Urinary bladder (tissue), 3 donors: ENCODE measurements at regions not wholly inside any gene's neighbourhood (a gene's known extent, or its start where the extent isn't known, plus 50 kb on each side); places are given as distances from the start of the nearest gene placed in this dataset.

Experiments used
- DNase-seq: peaks from one replicate; pipeline ENCODE4 v3.0.0-alpha.2; 2015; ENCODE audit errors: extremely low spot score
- H3K27ac ChIP-seq: one replicate; pipeline ENCODE4 v1.5.1; 2013; ENCODE audit warnings: low read depth, mild to moderate bottlenecking, moderate library complexity
- H3K36me3 ChIP-seq: one replicate; pipeline ENCODE4 v1.6.1; 2013; ENCODE audit warnings: mild to moderate bottlenecking, moderate library complexity; ENCODE audit not compliant: insufficient read depth
- H3K4me1 ChIP-seq: one replicate; pipeline ENCODE4 v1.6.1; 2013; ENCODE audit warnings: mild to moderate bottlenecking, moderate library complexity; ENCODE audit not compliant: insufficient read depth
- H3K4me3 ChIP-seq: one replicate; pipeline ENCODE4 v1.5.1; 2013; ENCODE audit warnings: low read depth, low read length
- WGBS: extraction: QIAGEN DNeasy Blood & Tissue Kit; methylation state at CpG from one replicate; pipeline ENCODE4 v1.1.7; 2013; 5-methylcytosine and 5-hydroxymethylcytosine counted together
- donor health status: healthy with polysubstance abuse.
- donor health status: healthy.

DNA sequence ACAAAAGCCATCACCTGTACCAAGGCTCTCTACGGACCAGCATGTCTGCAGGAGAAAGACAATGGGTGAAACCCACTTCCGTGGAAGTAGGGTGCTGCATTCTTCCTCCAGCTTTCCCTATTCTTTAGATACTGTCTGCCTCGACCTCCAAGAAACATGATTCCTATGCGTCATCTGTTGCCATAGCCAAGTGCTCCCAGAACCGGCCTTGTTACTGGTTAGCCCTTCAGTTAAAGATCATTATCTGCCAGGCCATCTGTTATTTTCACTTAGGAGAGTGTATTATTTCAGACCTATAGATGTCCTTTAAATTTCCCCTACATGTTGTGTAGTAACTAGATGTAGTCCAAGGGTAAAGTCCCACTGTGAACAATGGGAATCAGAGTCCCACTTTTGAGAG is 89.0 kb upstream of the KIAA1217 start:
- 84% methylated on average over 5 of the region's 5 CpGs for WGBS
- Histone ChIP-seq H3K36me3 (no peaks in the 10 kb centered on the region), H3K4me3 (no peak overlapping the region), H3K27ac (no peak overlapping the region), H3K4me1 (no peaks in the 10 kb centered on the region)
- no peak for DNase-seq

DNA sequence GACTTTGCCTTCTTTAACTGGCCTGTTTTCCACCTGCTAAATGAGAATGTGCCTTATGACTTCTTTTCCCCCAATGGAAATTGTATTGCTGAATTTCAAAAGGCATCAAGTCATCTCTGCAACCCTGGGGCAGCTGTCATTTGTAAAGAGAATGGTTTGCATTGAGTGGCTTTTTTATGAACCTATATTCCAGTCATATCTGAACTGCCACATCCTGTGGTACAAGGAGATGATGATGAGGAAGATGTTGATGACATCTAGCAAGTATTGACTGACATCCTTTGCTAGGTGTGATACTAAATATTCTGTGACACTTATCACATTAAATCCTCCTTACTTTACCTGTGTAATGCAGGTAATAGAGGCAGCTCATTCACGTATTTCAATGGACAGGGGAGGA is 88.3 kb upstream of the KIAA1217 start:
- 93% methylated on average over 1 of the region's 1 CpG for WGBS
- no peaks in the 10 kb centered on the region for H3K4me1 ChIP-seq

DNA sequence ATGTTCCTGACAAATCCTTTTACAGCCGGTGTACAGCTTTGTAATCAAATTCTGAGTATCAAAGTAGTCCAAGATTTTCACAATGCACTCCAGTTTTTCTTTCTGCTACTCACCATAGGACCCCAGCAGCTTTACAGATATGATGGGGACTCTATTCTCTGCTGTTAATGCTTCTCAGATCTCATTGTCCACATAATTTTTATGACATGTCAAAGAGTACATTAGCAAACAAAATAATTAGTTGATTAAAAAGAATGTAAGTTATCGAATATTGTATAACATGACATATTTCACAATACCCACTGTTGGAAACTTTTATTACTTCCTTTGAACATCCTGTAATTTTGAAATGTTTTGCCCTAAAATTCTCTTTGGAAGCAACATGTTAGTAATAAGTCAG is 81.4 kb upstream of the KIAA1217 start:
- WGBS: 37% methylated on average over 2 of the region's 2 CpGs

More for the DNA sequence above, 88.3 kb upstream of the KIAA1217 start:
- Histone ChIP-seq H3K4me3 (no peak overlapping the region), H3K36me3 (no peaks in the 10 kb centered on the region), H3K27ac (no peak overlapping the region)
- no peak for DNase-seq

DNA sequence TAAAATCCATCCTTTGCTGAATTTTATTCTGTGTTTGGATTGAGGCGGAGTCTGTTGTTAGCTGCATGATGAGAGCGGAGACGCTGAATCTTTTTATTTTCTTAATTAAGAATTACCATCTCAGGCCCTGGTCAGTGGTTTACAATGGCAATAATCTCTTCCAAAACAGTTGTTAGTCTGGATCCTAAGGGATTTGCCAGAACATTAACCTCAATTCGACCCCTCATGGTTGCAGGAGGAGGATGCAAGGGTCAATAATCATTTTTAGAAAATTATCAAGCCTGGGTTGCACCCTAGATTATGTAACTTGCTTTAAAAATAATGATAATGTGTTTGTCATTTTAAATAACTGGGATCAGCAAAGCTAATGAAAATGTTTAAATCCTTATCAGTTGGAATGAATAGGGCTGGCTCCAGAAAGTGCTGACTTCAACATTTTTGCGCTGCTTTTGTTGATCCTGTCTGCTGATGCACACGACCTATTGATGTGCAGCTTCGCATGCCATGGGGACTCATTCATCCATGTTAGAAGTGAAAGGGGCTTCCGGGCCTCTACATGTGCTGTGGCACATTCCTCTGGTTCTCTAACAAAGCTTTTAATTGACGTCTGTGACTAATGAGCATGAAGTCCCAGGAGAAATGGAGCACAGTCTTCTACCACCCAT is 80.7 kb upstream of the KIAA1217 start:
- Histone ChIP-seq H3K36me3 (no peaks in the 10 kb centered on the region), H3K4me1 (no peaks in the 10 kb centered on the region), H3K4me3 (no peak overlapping the region), H3K27ac (no peak overlapping the region)
- 41% methylated on average over 9 of the region's 9 CpGs for WGBS
- no peak for DNase-seq

More for the DNA sequence above, 81.4 kb upstream of the KIAA1217 start:
- no peaks in the 10 kb centered on the region for H3K36me3 ChIP-seq
- H3K4me1 ChIP-seq: no peaks in the 10 kb centered on the region
- no peak overlapping the region for H3K27ac ChIP-seq
- no peak overlapping the region for H3K4me3 ChIP-seq
- no peak for DNase-seq

DNA sequence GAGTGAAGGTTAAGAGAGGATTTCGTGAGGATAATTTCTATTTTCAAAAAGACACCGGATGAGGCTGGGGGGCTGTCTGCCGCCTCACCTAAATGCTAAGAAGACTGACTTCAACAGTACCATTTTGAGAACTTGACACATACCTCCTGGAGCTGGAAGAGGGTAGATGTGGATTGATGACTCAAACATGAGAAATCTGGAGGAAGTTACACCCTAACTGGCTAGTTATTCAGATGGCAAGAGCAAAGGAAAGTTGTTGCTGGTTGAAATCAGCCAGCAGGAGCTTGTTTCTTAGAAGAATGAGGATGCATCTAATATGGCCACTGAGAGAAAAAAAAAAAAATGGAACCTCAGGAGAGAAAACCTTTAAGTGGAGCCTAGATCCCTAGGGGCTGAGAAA is 76.2 kb upstream of the KIAA1217 start:
- no peak overlapping the region for H3K27ac ChIP-seq
- H3K36me3 ChIP-seq: no peaks in the 10 kb centered on the region
- 91% methylated on average over 3 of the region's 3 CpGs for WGBS
- H3K4me3 ChIP-seq: no peak overlapping the region
- H3K4me1 ChIP-seq: no peaks in the 10 kb centered on the region
- DNase-seq: no peak

DNA sequence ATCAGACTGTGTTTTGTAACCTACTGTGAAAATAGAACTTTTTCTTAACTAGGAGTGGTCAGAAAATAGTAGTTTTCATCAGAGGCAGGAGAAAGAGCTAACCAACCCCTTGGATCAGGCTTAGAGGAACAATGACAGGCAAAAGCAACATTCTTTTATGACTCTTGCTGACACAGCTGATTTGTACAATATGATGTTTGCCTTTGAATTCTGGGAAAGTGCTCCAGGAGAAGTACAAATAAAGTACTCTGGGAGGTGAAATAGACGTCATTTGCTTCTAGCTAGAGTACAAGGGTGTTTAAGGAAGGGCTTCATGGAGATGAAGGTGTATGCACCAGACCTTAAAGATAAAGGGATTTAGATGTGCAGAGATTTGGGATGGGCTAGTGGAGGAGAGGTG is 75.1 kb upstream of the KIAA1217 start:
- 27% methylated on average over 1 of the region's 1 CpG for WGBS
- Histone ChIP-seq H3K27ac (peak overlapping the region; percentile 5), H3K36me3 (no peaks in the 10 kb centered on the region), H3K4me1 (no peaks in the 10 kb centered on the region), H3K4me3 (no peak overlapping the region)
- no peak for DNase-seq

DNA sequence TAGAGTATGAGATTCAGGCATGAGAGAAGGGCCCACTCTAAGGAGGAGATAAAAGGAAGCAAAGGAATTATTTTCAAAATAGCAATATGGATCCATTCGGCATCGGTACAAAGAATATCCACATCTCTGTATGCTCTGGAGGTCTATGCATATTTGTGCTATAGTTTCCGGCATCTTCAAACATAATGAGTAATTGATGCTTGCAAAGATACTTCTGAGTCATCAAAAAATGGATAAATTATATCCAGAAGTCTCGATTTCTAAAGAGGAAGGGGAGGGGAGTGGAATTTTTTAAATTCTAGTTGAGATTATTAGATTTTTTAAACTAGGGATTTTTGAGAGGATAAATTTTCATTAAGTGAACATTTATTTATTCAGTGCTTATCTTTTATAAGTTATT is 72.9 kb upstream of the KIAA1217 start:
- no peaks in the 10 kb centered on the region for H3K36me3 ChIP-seq
- no peak for DNase-seq
- H3K4me1 ChIP-seq: no peaks in the 10 kb centered on the region
- H3K4me3 ChIP-seq: no peak overlapping the region
- no peak overlapping the region for H3K27ac ChIP-seq
- WGBS: 56% methylated on average over 4 of the region's 4 CpGs

DNA sequence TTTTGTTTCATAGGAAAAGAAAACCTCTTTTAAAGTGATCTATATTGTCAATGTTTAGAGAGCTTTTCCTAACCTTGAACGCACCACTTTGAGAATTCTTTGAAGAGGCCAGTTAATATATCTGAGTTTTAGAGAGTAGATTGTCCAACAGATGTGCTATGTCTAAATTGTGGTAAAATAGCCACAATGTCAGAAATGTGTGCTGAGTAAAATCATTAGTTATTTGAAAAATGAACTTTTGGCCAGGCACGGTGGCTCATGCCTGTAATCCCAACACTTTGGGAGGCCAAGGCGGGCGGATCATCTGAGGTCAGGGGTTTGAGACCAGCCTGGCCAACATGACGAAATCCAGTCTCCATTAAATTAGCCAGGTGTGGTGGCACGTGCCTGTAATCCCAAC is 61.6 kb upstream of the KIAA1217 start:
- Histone ChIP-seq H3K4me3 (no peak overlapping the region), H3K27ac (no peak overlapping the region), H3K4me1 (no peaks in the 10 kb centered on the region), H3K36me3 (no peaks in the 10 kb centered on the region)
- no peak for DNase-seq
- WGBS: 71% methylated on average over 6 of the region's 6 CpGs

DNA sequence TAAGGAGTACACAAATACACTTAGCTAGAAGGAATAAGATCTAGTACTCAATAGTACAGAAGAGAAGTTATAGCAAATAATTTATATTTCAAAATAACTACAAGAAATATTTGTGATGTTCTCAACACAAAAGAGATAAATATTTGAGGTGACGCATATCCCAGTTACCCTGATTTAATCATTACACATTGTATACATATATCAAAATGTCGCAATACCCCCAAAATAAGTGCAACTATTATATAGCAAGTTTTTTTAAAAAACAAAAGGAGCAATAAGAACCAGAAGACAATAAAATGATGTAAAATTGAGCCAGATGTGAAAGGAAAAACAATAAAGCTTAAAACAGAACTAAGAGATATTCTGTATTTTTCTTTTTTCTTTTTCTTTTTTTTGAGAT is 59.3 kb upstream of the KIAA1217 start:
- Histone ChIP-seq H3K4me3 (no peak overlapping the region), H3K36me3 (no peaks in the 10 kb centered on the region), H3K4me1 (no peaks in the 10 kb centered on the region), H3K27ac (no peak overlapping the region)
- DNase-seq: no peak
- WGBS: 96% methylated on average over 2 of the region's 2 CpGs

DNA sequence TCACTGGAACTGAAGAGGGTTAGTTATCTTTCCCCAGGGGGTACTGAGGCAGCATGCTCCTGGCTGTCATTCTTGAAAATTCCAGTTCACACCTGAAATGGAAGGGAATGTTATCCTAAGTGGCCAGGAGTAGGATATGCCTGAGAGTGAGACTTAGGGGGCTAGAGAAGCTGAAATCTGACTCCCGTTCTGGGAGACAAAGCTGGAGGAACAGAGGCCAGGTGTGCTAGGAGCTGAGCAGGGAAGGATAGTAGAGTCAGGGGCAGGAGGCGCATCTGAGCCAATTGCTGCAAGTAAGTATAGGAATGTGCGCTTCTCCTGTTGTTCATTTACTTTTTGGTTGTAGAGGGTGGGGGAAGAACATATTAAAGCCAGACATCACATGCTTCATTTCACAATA is 58.1 kb upstream of the KIAA1217 start:
- no peak overlapping the region for H3K4me3 ChIP-seq
- H3K4me1 ChIP-seq: no peaks in the 10 kb centered on the region
- no peaks in the 10 kb centered on the region for H3K36me3 ChIP-seq
- DNase-seq: no peak
- WGBS: 91% methylated on average over 3 of the region's 3 CpGs
- H3K27ac ChIP-seq: no peak overlapping the region

DNA sequence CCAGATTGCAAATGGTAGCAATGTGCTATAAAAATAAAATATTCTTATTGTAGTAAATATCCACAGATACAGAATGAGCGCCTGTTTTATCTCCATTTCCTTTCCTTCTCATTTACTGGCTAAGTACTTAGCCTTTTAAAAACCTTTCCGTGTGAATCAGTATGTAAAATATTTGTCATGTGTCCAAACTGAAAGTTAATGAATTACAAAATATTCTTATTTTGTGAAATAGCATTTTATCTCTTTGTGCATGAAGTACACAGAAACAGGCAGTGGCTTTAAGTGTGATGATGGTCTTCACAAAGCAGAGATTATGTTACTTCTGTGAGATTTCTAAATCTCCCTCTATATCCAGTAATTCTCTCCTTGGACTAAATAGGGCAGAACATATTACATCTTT is 56.7 kb upstream of the KIAA1217 start:
- H3K36me3 ChIP-seq: no peaks in the 10 kb centered on the region
- H3K27ac ChIP-seq: no peak overlapping the region
- no peak for DNase-seq
- 37% methylated on average over 2 of the region's 2 CpGs for WGBS
- H3K4me3 ChIP-seq: no peak overlapping the region
- no peaks in the 10 kb centered on the region for H3K4me1 ChIP-seq

DNA sequence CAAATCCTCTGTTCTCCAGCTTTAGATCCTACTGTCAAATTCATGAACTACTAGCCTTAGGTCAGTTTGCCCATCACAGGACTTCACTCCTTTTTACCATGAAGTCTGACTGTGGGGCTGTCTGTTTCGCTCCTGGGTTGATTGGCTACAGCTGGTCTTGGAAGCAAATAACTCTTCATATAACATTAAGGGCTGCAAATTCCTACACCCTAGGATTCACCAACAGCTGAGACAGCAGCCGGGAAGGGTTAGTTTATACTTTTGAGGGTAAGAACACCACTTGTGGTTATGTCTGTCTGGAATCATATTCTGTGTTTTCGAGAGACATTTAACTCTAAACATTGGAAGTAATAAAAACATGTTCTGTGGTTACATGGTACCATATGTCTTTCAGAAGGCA is 55.9 kb upstream of the KIAA1217 start:
- Histone ChIP-seq H3K36me3 (no peaks in the 10 kb centered on the region), H3K4me3 (no peak overlapping the region), H3K27ac (no peak overlapping the region), H3K4me1 (no peaks in the 10 kb centered on the region)
- 42% methylated on average over 3 of the region's 3 CpGs for WGBS
- DNase-seq: no peak

DNA sequence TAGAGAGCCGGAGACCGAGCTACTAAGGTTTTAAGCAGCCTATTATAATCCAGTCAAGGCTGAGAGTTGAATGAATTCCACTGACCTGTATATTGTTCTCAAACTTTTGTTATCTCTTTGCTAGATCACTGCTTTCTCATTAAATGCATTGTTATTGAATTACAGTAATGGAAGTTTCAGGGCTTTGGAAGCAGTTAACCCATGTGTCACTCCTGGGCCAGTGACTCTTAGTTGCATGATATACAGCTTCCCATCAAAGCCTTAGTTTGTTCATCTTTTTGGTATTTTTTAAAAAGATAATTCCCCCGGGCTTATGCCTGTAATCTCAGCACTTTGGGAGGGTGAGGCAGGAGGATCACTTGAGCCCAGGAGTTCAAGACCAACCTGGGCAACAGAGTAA is 55.4 kb upstream of the KIAA1217 start:
- no peaks in the 10 kb centered on the region for H3K36me3 ChIP-seq
- WGBS: 31% methylated on average over 3 of the region's 3 CpGs
- no peaks in the 10 kb centered on the region for H3K4me1 ChIP-seq
- no peak overlapping the region for H3K27ac ChIP-seq
- DNase-seq: no peak
- H3K4me3 ChIP-seq: no peak overlapping the region

DNA sequence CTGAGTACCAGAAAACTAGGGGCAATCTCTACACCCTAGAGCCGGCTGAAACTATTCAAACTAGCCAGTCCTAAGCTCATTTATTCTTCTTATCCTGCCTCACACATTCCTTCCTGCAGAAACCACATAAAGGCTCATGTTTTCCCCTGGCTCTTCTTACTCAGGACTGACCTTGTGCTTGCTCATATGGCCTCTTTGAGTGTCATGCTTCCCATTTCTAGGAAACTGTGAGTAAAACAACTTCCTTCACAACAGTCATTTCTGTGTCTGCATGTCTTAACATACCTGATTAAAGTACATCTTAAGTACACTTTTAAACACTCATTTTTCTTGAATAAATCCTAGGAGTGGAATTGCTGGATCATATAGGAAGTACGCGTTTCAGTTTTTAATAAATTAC is 52.3 kb upstream of the KIAA1217 start:
- Histone ChIP-seq H3K27ac (no peak overlapping the region), H3K4me3 (no peak overlapping the region), H3K4me1 (no peaks in the 10 kb centered on the region), H3K36me3 (no peaks in the 10 kb centered on the region)
- WGBS: 88% methylated on average over 3 of the region's 3 CpGs
- no peak for DNase-seq

DNA sequence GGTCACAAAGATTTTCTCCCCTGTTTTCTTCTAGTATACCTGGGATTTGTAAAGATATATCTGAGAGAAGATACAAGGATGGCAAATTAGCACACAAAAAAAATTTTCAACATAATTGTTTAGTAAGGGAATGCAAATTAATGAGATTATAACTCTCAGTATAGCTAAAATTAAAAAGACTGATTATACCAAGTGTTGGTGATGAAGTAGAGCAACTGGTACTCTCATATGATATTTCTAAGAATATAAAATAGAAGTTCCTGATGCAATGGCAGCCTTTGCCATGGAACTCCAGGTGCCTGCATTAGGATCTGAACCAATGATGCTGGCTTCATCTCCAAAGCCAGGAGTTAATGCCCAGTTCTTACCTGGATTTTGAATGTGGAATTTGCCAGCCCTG is 51.4 kb upstream of the KIAA1217 start:
- no peak overlapping the region for H3K27ac ChIP-seq
- H3K4me1 ChIP-seq: no peaks in the 10 kb centered on the region
- H3K4me3 ChIP-seq: no peak overlapping the region
- no peaks in the 10 kb centered on the region for H3K36me3 ChIP-seq
- DNase-seq: no peak
